Effector memory CD8-positive, alpha-beta T cell (primary cell): ENCODE measurements at regions not wholly inside any gene's neighbourhood (a gene's known extent, or its start where the extent isn't known, plus 50 kb on each side); places are given as distances from the start of the nearest gene placed in this dataset.

Experiments
- ATAC-seq: fragments of 150-1000 bp; cut with Tn5 transposase; replicated peaks from 2 replicates; pipeline ENCODE4 v1.10.0; 2021; ENCODE audit warnings: mild to moderate bottlenecking, moderate library complexity
- DNase-seq, 3 experiments: peaks; one replicate each; pipeline ENCODE4 v3.0.0; 2021
- H3K27ac Mint-ChIP-seq, 2 donors: one replicate each; pipeline ENCODE4 v1.8.0; 2022; ENCODE audit warnings: mild to moderate bottlenecking in 2 of 2, mixed read lengths in 2 of 2, moderate library complexity in 2 of 2
- H3K27me3 Mint-ChIP-seq, 2 donors: one replicate each; pipeline ENCODE4 v1.8.0; 2022; ENCODE audit warnings: mixed read lengths in 2 of 2
- H3K36me3 Mint-ChIP-seq: one replicate; pipeline ENCODE4 v1.8.0; 2022; ENCODE audit warnings: mild to moderate bottlenecking, moderate library complexity, mixed read lengths; ENCODE audit not compliant: insufficient read depth
- H3K4me1 Mint-ChIP-seq, 2 donors: one replicate each; pipeline ENCODE4 v1.8.0; 2022; ENCODE audit warnings: low read depth in 2 of 2, mixed read lengths in 2 of 2
- H3K4me3 Mint-ChIP-seq, 2 donors: one replicate each; pipeline ENCODE4 v1.8.0; 2022; ENCODE audit warnings: mild to moderate bottlenecking in 2 of 2, mixed read lengths in 2 of 2, moderate library complexity in 2 of 2
- H3K9me3 Mint-ChIP-seq, 2 donors: one replicate each; pipeline ENCODE4 v1.8.0; 2022; ENCODE audit warnings: mixed read lengths in 2 of 2

DNA sequence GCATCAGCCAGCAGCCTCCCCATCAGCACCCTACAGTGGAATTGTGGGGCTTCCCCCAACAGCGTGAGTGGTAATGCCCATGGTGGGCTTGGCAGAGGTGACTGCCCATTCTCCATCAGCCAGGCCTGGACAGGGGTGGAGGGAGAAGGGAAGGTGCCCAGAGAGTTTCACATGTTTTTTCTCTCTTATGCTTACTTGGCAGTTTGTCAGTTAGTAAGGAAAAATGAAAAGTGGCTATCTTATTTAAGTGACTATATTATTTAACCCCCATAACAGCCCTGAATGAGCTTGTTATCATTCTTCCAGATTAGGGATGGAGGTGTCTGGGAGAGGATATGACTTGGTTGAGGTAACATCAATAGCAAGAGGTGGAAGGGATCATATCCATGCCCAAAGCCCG lies 921.7 kb downstream of the GRID1 start:
- Mint-ChIP-seq H3K9me3 (peaks cover 0 to 2% of the 10 kb centered on the region in 2 donors), H3K4me3 (no peak overlapping the region), H3K36me3 (no peaks in the 10 kb centered on the region), H3K27ac (no peak overlapping the region), H3K27me3 (no peaks in the 10 kb centered on the region), H3K4me1 (no peaks in the 10 kb centered on the region)
- ATAC-seq = no peak
- no peak for DNase-seq

DNA sequence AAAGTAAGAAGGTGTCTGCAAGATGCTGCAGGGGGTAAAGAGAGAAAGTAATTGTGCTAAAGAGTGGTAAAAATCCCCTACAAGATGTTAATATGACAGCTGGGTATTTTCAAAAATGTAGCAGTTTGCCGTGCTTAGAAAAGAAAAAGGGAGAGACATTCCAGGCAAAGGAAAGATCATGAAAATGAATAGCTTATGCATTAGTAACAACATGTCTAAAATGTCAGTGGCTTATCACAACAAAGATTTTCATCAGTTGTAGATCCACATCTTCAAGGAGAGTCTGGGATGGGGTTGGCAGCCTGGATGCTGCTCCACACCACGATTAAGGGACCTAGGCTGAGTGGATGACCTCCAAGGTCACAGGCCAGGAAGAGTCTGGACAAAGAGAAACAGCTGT lies 920.9 kb downstream of the GRID1 start:
- H3K4me1 Mint-ChIP-seq = no peaks in the 10 kb centered on the region
- H3K9me3 Mint-ChIP-seq = peaks cover 0 to 2% of the 10 kb centered on the region in 2 donors
- no peak overlapping the region for H3K27ac Mint-ChIP-seq
- ATAC-seq = no peak
- no peak overlapping the region for H3K4me3 Mint-ChIP-seq
- no peaks in the 10 kb centered on the region for H3K27me3 Mint-ChIP-seq
- no peak for DNase-seq
- H3K36me3 Mint-ChIP-seq = no peaks in the 10 kb centered on the region

- no peak for ATAC-seq
- H3K4me3 Mint-ChIP-seq = no peak overlapping the region
- no peaks in the 10 kb centered on the region for H3K27me3 Mint-ChIP-seq
- DNase-seq = no peak
- no peaks in the 10 kb centered on the region for H3K4me1 Mint-ChIP-seq
- no peak overlapping the region for H3K27ac Mint-ChIP-seq
- H3K9me3 Mint-ChIP-seq = peaks cover 0 to under 1% of the 10 kb centered on the region in 2 donors
- no peaks in the 10 kb centered on the region for H3K36me3 Mint-ChIP-seq
Observed at GRCh38 chr10:85446827-85447226, 919.8 kb downstream of the GRID1 start.

DNA sequence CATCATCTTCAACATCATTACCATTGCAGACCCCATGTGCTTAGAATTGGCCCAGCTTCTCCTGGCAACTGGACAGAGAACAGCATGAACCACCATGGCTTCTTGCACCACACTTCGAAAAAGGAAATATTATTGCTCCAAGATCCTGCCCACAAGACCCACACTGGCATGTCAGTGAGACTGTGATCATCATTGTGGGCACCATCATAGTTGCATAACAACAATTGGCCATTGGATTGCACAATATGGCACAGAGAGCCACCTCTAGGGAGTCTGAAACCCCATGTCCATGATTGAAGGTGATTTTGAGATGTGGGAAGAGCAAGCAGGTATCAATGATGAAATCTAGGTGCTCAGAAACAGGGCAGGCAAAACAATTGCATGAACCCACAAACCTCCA lies 918.9 kb downstream of the GRID1 start:
- no peaks in the 10 kb centered on the region for H3K9me3 Mint-ChIP-seq
- peaks cover 0 to under 1% of the 10 kb centered on the region in 2 donors for H3K27me3 Mint-ChIP-seq
- ATAC-seq = no peak

GRCh38 chr10:85448716-85449115 lies 917.9 kb downstream of the GRID1 start:
- Mint-ChIP-seq H3K27me3 (peaks cover 0 to 5% of the 10 kb centered on the region in 2 donors), H3K4me1 (no peaks in the 10 kb centered on the region), H3K4me3 (no peak overlapping the region), H3K36me3 (no peaks in the 10 kb centered on the region), H3K9me3 (no peaks in the 10 kb centered on the region), H3K27ac (no peak overlapping the region)
- ATAC-seq = no peak
- DNase-seq = no peak

More for the DNA sequence above, 918.9 kb downstream of the GRID1 start:
- Mint-ChIP-seq H3K27ac (no peak overlapping the region), H3K36me3 (no peaks in the 10 kb centered on the region), H3K4me3 (no peak overlapping the region), H3K4me1 (no peaks in the 10 kb centered on the region)
- DNase-seq = no peak

DNA sequence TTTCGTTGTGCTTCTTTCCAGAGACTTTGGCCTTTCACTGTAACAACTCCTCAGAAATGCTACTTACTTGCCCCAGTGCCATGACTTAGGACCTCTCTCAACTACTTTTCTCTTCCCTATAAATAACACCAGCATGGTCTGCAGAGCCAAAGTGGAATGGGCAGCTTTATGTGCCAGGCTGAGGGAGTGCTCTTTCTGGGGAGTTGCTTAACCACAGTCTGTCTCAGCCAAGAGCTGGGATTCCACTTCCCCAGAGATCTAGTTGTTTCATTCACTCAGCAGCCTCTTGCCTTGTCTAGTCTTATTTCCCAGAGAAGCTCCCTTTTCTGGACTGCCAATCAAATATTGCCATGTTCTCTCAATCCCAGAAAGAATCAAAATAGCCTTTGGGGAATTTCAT lies 912.2 kb downstream of the GRID1 start:
- H3K27ac Mint-ChIP-seq = no peak overlapping the region
- H3K9me3 Mint-ChIP-seq = peaks cover 0 to 2% of the 10 kb centered on the region in 2 donors
- no peak overlapping the region for H3K4me3 Mint-ChIP-seq

GRCh38 chr10:85457191-85457590 lies 909.4 kb downstream of the GRID1 start:
- no peaks in the 10 kb centered on the region for H3K36me3 Mint-ChIP-seq
- ATAC-seq = no peak
- peaks cover 0 to 2% of the 10 kb centered on the region in 2 donors for H3K9me3 Mint-ChIP-seq
- DNase-seq = no peak
- no peak overlapping the region for H3K27ac Mint-ChIP-seq
- no peak overlapping the region for H3K4me3 Mint-ChIP-seq
- peaks cover 12 to 13% of the 10 kb centered on the region in 2 donors for H3K27me3 Mint-ChIP-seq
- no peaks in the 10 kb centered on the region for H3K4me1 Mint-ChIP-seq

More for the DNA sequence above, 912.2 kb downstream of the GRID1 start:
- ATAC-seq (no peak), DNase-seq (no peak)
- Mint-ChIP-seq H3K4me1 (no peaks in the 10 kb centered on the region), H3K36me3 (no peaks in the 10 kb centered on the region), H3K27me3 (peaks cover 12 to 13% of the 10 kb centered on the region in 2 donors)

GRCh38 chr10:85458324-85458723 lies 908.3 kb downstream of the GRID1 start:
- no peak overlapping the region for H3K27ac Mint-ChIP-seq
- H3K27me3 Mint-ChIP-seq = peaks cover 8 to 12% of the 10 kb centered on the region in 2 donors

DNA sequence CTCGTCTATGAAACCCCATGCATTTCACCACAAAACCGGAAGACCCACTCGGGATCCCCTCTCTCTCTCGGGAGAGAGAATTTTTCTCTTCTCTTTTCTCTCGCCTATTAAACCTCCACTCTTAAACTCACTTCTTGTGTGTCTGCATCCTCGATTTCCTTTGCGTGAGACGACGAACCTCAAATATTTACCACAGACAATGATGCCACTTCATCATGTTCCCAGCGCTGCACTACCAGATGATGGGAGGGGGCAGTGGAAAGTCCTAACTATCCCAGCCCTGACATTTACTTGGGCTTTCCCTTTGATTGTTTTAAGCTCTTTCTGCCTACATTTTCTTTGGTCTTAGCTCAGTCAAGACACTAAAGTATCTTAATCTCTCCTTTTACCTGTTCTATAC lies 906.7 kb downstream of the GRID1 start:
- H3K4me1 Mint-ChIP-seq = no peaks in the 10 kb centered on the region
- no peak overlapping the region for H3K4me3 Mint-ChIP-seq
- peaks cover 5 to 6% of the 10 kb centered on the region in 2 donors for H3K27me3 Mint-ChIP-seq
- H3K27ac Mint-ChIP-seq = no peak overlapping the region
- no peaks in the 10 kb centered on the region for H3K36me3 Mint-ChIP-seq
- ATAC-seq = no peak
- DNase-seq = no peak
- H3K9me3 Mint-ChIP-seq = no peaks in the 10 kb centered on the region

More at GRCh38 chr10:85458324-85458723, 908.3 kb downstream of the GRID1 start:
- H3K4me1 Mint-ChIP-seq = no peaks in the 10 kb centered on the region
- ATAC-seq = no peak
- H3K36me3 Mint-ChIP-seq = no peaks in the 10 kb centered on the region
- H3K9me3 Mint-ChIP-seq = peaks cover 0 to 2% of the 10 kb centered on the region in 2 donors
- DNase-seq = no peak
- H3K4me3 Mint-ChIP-seq = no peak overlapping the region

GRCh38 chr10:85464336-85464735 lies 902.3 kb downstream of the GRID1 start:
- no peaks in the 10 kb centered on the region for H3K9me3 Mint-ChIP-seq
- DNase-seq (no peak), ATAC-seq (no peak)
- H3K4me3 Mint-ChIP-seq = no peak overlapping the region
- H3K27ac Mint-ChIP-seq = peak overlapping the region in 1 of 2 donors; percentile 27
- peaks cover 0 to 6% of the 10 kb centered on the region in 2 donors for H3K27me3 Mint-ChIP-seq
- no peaks in the 10 kb centered on the region for H3K4me1 Mint-ChIP-seq
- H3K36me3 Mint-ChIP-seq = no peaks in the 10 kb centered on the region

DNA sequence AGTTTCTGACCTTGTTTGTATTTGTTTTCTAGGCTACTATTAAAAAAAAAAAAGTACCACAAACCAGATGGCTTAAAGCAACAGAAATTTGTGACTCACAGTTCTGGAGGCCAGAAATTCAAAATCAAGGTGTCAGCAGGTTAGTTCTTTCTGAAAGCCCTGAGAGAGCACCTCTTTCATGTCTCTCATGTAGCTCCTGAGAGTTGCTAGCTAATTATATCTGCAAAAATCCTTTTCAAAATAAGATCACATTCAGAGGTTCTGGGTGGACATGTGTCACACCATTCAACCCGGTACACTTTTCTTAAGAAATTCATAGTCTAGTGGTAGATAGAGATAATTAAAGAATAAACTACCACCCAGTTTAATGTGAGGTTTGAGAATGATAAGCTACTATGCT lies 888.6 kb downstream of the GRID1 start:
- H3K9me3 Mint-ChIP-seq = no peaks in the 10 kb centered on the region
- no peaks in the 10 kb centered on the region for H3K27me3 Mint-ChIP-seq
- ATAC-seq (no peak), DNase-seq (no peak)
- no peaks in the 10 kb centered on the region for H3K4me1 Mint-ChIP-seq
- H3K36me3 Mint-ChIP-seq = no peaks in the 10 kb centered on the region
- H3K4me3 Mint-ChIP-seq = no peak overlapping the region
- no peak overlapping the region for H3K27ac Mint-ChIP-seq

DNA sequence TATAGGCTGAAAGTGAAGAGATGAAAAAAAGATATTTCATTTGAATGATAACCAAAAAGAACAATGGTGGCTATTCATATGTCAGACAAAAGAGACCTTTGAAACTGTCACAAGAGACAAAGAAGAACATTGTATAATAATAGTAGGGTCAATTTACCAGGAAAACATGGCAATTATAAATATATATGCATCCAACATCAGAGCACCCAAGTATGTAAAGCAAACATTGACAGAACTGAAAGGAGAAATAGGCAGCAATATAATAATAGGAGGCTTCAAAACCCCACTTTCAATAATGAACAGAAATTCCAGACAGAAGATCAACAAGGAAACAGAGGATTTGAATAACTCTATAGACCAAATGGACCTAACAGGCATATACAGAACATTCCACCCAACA lies 876.2 kb downstream of the GRID1 start:
- no peak for ATAC-seq
- Mint-ChIP-seq H3K4me3 (no peak overlapping the region), H3K27ac (no peak overlapping the region), H3K36me3 (no peaks in the 10 kb centered on the region), H3K4me1 (no peaks in the 10 kb centered on the region), H3K27me3 (no peaks in the 10 kb centered on the region), H3K9me3 (no peaks in the 10 kb centered on the region)
- DNase-seq = no peak

- Mint-ChIP-seq H3K27ac (no peak overlapping the region), H3K9me3 (no peaks in the 10 kb centered on the region), H3K27me3 (no peaks in the 10 kb centered on the region), H3K36me3 (no peaks in the 10 kb centered on the region), H3K4me1 (no peaks in the 10 kb centered on the region), H3K4me3 (no peak overlapping the region)
- no peak for ATAC-seq
- no peak for DNase-seq
Observed at GRCh38 chr10:85491652-85492051, 874.9 kb downstream of the GRID1 start.

GRCh38 chr10:85492684-85493083 lies 873.9 kb downstream of the GRID1 start:
- Mint-ChIP-seq H3K27me3 (no peaks in the 10 kb centered on the region), H3K9me3 (no peaks in the 10 kb centered on the region)
- ATAC-seq = no peak

GRCh38 chr10:85493703-85494102 lies 872.9 kb downstream of the GRID1 start:
- DNase-seq (no peak), ATAC-seq (no peak)
- Mint-ChIP-seq H3K27ac (no peak overlapping the region), H3K4me1 (no peaks in the 10 kb centered on the region), H3K27me3 (no peaks in the 10 kb centered on the region), H3K36me3 (no peaks in the 10 kb centered on the region), H3K4me3 (no peak overlapping the region), H3K9me3 (no peaks in the 10 kb centered on the region)

More at GRCh38 chr10:85492684-85493083, 873.9 kb downstream of the GRID1 start:
- Mint-ChIP-seq H3K4me3 (no peak overlapping the region), H3K4me1 (no peaks in the 10 kb centered on the region), H3K36me3 (no peaks in the 10 kb centered on the region), H3K27ac (no peak overlapping the region)
- DNase-seq = no peak
